ENCODE measurements at regions not wholly inside any gene's neighbourhood (a gene's known extent, or its start where the extent isn't known, plus 50 kb on each side); places are given as distances from the start of the nearest gene placed in this dataset.
"Not testable (repeated sequence)": the region's sequence is repeated elsewhere in the genome, so short reads cannot be mapped to it uniquely, and the experiment has no call there.

- peaks cover 7% of the 10 kb centered on the region for H3K27me3 Mint-ChIP-seq
- no peaks in the 10 kb centered on the region for H3K36me3 Mint-ChIP-seq (ENCODE audit: low read depth)
- H3K4me1 Mint-ChIP-seq (ENCODE audit: low read depth) = no peaks in the 10 kb centered on the region
- DNase-seq = no peak
- H3K9me3 Mint-ChIP-seq = no peaks in the 10 kb centered on the region
- no peak overlapping the region for H3K4me3 Mint-ChIP-seq
- no peak overlapping the region for H3K27ac Mint-ChIP-seq
These were observed 236.4 kb upstream of the SGCG start for GRCh38 chr13:22944378-22944777.

- Mint-ChIP-seq H3K27me3 (peaks cover 7% of the 10 kb centered on the region), H3K27ac (no peak overlapping the region), H3K9me3 (peaks cover 6% of the 10 kb centered on the region), H3K36me3 (ENCODE audit: low read depth) (no peaks in the 10 kb centered on the region), H3K4me3 (no peak overlapping the region), H3K4me1 (ENCODE audit: low read depth) (no peaks in the 10 kb centered on the region)
- no peak for DNase-seq
These were observed 235.2 kb upstream of the SGCG start for GRCh38 chr13:22945321-22946226.

- no peak overlapping the region for H3K4me3 Mint-ChIP-seq
- no peaks in the 10 kb centered on the region for H3K4me1 Mint-ChIP-seq (ENCODE audit: low read depth)
- no peak overlapping the region for H3K27ac Mint-ChIP-seq
- H3K27me3 Mint-ChIP-seq = peaks cover 7% of the 10 kb centered on the region
- no peak for DNase-seq
- H3K9me3 Mint-ChIP-seq = peaks cover 13% of the 10 kb centered on the region
- no peaks in the 10 kb centered on the region for H3K36me3 Mint-ChIP-seq (ENCODE audit: low read depth)
These were observed 232.4 kb upstream of the SGCG start for GRCh38 chr13:22948421-22948820.

GRCh38 chr13:22952018-22952417 is 228.8 kb upstream of the SGCG start:
- peaks cover 13% of the 10 kb centered on the region for H3K9me3 Mint-ChIP-seq
- H3K27ac Mint-ChIP-seq; DNase-seq; H3K27me3 Mint-ChIP-seq; H3K36me3 Mint-ChIP-seq (ENCODE audit: low read depth); H3K4me1 Mint-ChIP-seq (ENCODE audit: low read depth); H3K4me3 Mint-ChIP-seq: not testable (repeated sequence)

- H3K36me3 Mint-ChIP-seq (ENCODE audit: low read depth) = not testable (repeated sequence)
These were observed 225.6 kb upstream of the SGCG start for GRCh38 chr13:22955147-22955546.

GRCh38 chr13:22956456-22957115 is 224.2 kb upstream of the SGCG start:
- not testable (repeated sequence) for H3K36me3 Mint-ChIP-seq (ENCODE audit: low read depth)

More at GRCh38 chr13:22955147-22955546, 225.6 kb upstream of the SGCG start:
- H3K27me3 Mint-ChIP-seq; H3K4me1 Mint-ChIP-seq (ENCODE audit: low read depth); H3K4me3 Mint-ChIP-seq; H3K27ac Mint-ChIP-seq; DNase-seq: not testable (repeated sequence)
- H3K9me3 Mint-ChIP-seq = peaks cover 11% of the 10 kb centered on the region

GRCh38 chr13:22959859-22960258 is 220.9 kb upstream of the SGCG start:
- not testable (repeated sequence) for DNase-seq; H3K9me3 Mint-ChIP-seq; H3K4me1 Mint-ChIP-seq (ENCODE audit: low read depth); H3K27me3 Mint-ChIP-seq; H3K27ac Mint-ChIP-seq; H3K4me3 Mint-ChIP-seq; H3K36me3 Mint-ChIP-seq (ENCODE audit: low read depth)

More at GRCh38 chr13:22956456-22957115, 224.2 kb upstream of the SGCG start:
- H3K9me3 Mint-ChIP-seq; DNase-seq; H3K27me3 Mint-ChIP-seq; H3K4me3 Mint-ChIP-seq; H3K27ac Mint-ChIP-seq; H3K4me1 Mint-ChIP-seq (ENCODE audit: low read depth): not testable (repeated sequence)

GRCh38 chr13:22960827-22961226 is 220.0 kb upstream of the SGCG start:
- DNase-seq = no peak
- Mint-ChIP-seq H3K4me3 (no peak overlapping the region), H3K27ac (no peak overlapping the region), H3K27me3 (no peaks in the 10 kb centered on the region), H3K4me1 (ENCODE audit: low read depth) (no peaks in the 10 kb centered on the region), H3K9me3 (no peaks in the 10 kb centered on the region), H3K36me3 (ENCODE audit: low read depth) (no peaks in the 10 kb centered on the region)

- not testable (repeated sequence) for DNase-seq; H3K4me1 Mint-ChIP-seq (ENCODE audit: low read depth); H3K9me3 Mint-ChIP-seq; H3K36me3 Mint-ChIP-seq (ENCODE audit: low read depth); H3K4me3 Mint-ChIP-seq; H3K27ac Mint-ChIP-seq; H3K27me3 Mint-ChIP-seq
These were observed 219.4 kb upstream of the SGCG start for GRCh38 chr13:22961342-22961741.

- no peaks in the 10 kb centered on the region for H3K4me1 Mint-ChIP-seq (ENCODE audit: low read depth)
- no peaks in the 10 kb centered on the region for H3K9me3 Mint-ChIP-seq
- H3K27me3 Mint-ChIP-seq = no peaks in the 10 kb centered on the region
- H3K27ac Mint-ChIP-seq = no peak overlapping the region
- no peaks in the 10 kb centered on the region for H3K36me3 Mint-ChIP-seq (ENCODE audit: low read depth)
- no peak overlapping the region for H3K4me3 Mint-ChIP-seq
- DNase-seq = no peak
These were observed 218.8 kb upstream of the SGCG start for GRCh38 chr13:22961835-22962537.

- not testable (repeated sequence) for H3K36me3 Mint-ChIP-seq (ENCODE audit: low read depth); H3K4me1 Mint-ChIP-seq (ENCODE audit: low read depth); H3K27me3 Mint-ChIP-seq; H3K4me3 Mint-ChIP-seq; H3K27ac Mint-ChIP-seq; DNase-seq; H3K9me3 Mint-ChIP-seq
These were observed 217.3 kb upstream of the SGCG start for GRCh38 chr13:22963384-22964053.

- no peaks in the 10 kb centered on the region for H3K4me1 Mint-ChIP-seq (ENCODE audit: low read depth)
- no peaks in the 10 kb centered on the region for H3K9me3 Mint-ChIP-seq
- DNase-seq = no peak
- no peaks in the 10 kb centered on the region for H3K27me3 Mint-ChIP-seq
- no peaks in the 10 kb centered on the region for H3K36me3 Mint-ChIP-seq (ENCODE audit: low read depth)
- no peak overlapping the region for H3K4me3 Mint-ChIP-seq
- H3K27ac Mint-ChIP-seq = no peak overlapping the region
These were observed 216.4 kb upstream of the SGCG start for GRCh38 chr13:22964245-22964966.

GRCh38 chr13:22965011-22965857 is 215.5 kb upstream of the SGCG start:
- H3K9me3 Mint-ChIP-seq; H3K36me3 Mint-ChIP-seq (ENCODE audit: low read depth); H3K27me3 Mint-ChIP-seq; H3K27ac Mint-ChIP-seq; DNase-seq; H3K4me3 Mint-ChIP-seq; H3K4me1 Mint-ChIP-seq (ENCODE audit: low read depth): not testable (repeated sequence)
